A673 (cell line): ENCODE measurements at regions not wholly inside any gene's neighbourhood (a gene's known extent, or its start where the extent isn't known, plus 50 kb on each side); places are given as distances from the start of the nearest gene placed in this dataset.

Experiments
- CTCF ChIP-seq: fragments of 300-800, 200-600 bp; sonication (generic); conservative IDR thresholded peaks from 2 replicates; pipeline ENCODE4 v1.5.1; 2017; ENCODE audit warnings: low read depth, mild to moderate bottlenecking, antibody characterized with exemption, low read length, moderate library complexity, mixed read lengths
- EZH2 ChIP-seq: fragments of 200-600 bp; sonication (generic); IDR thresholded peaks from 2 replicates; pipeline ENCODE4 v1.6.1; 2017; ENCODE audit warnings: borderline replicate concordance, low read depth, mild to moderate bottlenecking, mixed read lengths, antibody characterized with exemption, low read length; ENCODE audit not compliant: poor library complexity, severe bottlenecking

GRCh38 chr13:73656863-73657262 is 477.3 kb downstream of the KLF12 start:
- TF ChIP-seq CTCF (no peak), EZH2 (no peak)
